ENCODE measurements at regions not wholly inside any gene's neighbourhood (a gene's known extent, or its start where the extent isn't known, plus 50 kb on each side); places are given as distances from the start of the nearest gene placed in this dataset.

DNA sequence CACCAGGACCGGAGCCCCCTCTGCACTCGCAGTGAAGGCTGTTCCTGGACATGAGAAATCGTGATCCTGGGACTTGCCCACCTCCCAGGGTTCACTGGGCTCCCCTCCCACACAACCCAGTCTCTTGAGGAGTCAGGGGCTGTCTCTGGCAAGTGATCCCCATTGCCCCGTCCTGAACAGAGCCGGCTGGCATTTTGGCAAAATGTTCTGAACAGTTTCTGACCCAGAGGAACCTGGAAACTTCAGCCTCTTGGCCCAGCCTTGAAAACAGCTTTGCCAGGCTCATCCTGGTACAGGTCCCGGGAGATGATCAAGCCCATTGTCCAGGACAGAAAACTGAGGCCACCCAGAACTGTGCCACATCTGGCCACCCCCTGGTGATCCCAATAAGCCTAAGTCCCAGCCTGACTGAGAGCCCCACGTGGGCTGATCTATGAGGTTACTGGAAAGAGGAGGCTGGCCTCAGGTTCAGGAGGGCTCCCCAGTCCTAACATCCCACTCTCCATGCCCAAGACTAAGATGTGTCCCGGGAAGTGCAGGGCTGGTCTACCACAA, 115.7 kb downstream of the OAT start:
- no peak for DNase-seq

DNA sequence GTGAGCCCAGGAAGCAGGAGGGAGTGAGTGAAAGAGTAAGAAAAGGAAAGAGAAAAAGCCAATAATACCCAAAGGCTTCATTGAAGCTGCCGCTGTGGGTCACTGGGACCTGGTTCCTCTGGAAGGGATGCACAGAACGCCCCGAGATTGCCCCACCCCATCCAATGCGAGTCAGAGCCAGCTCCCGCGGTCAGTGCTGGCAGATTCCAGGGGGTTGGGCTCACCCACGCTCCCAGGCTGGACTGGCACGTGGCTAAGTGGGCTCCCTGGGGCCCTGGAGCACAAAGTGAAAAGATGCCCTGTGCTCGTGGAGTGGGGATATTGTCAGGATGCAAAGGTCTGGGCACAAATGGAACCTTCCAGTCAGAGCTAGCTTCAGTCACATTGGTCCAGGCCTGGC, 117.0 kb downstream of the OAT start:
- no peak for DNase-seq

GRCh38 chr10:124300735-124301134, 118.0 kb downstream of the OAT start:
- no peak for DNase-seq

- DNase-seq: no peak
These were observed 118.5 kb downstream of the OAT start for GRCh38 chr10:124300224-124300623.

DNA sequence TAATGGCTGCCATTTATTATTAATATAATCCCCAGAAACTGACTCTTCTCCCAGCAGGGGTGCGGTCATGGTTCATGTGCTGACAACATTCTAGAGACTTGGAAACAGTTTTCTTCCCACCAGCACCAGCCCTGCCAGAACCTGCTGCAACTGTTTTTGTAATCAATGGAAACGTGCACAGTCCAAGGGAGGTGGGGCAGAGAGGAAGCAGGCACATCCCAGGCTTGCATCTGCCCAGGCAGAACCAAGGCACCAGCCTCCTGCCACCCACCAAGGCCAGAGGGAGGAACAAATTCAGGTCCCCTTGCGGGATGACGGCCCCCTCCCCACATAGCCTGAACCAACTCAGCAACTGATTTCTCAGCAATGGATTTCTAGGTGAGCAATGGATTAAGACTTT, 119.0 kb downstream of the OAT start:
- DNase-seq: no peak

DNA sequence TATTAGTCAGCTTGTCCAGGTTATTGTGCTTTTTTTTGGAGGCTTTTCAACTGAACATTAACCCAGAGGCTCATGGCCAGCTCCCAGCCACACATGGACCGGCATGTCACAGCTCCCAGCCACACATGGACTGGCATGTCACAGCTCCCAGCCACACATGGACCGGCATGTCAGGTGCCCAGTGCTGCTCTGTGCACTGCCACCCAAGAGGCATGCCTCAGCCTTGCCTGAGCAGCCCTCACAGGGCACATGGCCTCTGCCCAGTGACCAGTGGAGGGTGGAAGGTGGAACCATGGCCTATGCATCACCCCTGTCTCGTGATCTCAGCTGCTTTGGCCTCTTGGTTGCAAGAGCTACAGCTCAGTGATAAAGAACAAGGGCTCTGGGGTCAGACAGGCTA, 119.8 kb downstream of the OAT start:
- no peak for DNase-seq

DNA sequence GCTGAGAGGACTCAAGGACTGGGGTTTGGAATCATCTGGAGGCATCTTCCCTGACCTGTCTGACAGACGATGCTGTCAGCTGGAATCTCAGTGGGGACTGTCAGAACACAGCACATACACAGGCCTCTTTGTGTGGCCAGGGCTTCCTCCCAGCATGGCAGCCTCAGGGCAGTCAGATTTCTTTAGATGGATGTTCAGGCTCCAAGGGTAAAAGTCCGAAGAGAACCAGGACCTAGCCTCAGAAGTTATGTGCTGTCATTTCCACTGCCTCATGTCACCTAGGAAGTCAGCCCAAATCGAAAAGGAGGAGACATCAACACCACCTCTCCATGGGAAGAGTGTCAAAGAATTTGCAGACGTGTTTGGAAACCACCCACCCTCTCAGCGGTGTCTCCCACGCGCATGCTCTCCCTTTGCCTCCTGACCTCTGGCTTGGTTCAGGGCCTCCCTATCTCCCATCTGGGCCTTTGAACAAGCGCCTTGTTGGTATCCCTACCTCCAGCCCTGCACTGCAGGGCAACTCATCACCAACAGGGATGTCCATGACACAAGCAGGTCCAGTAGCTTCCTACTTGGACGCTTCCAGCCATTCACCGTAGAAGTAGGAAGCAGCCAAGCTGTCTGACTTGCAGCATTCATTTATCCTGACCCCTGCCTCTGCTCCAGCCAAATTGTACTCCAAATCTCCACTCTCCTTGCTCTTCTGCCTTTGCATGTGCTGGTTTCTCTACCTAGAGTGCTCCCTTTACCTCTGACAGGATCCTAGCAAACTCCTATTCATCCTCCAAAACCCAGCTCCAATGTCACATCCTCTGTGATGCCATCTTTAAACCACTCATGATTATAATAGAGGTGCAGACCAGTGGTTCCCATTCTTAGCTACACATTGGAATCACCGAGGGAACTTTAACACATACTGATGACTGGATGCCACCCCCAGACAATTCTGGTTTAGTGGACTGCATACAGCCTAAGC, 121.6 kb downstream of the OAT start:
- DNase-seq: no peak

- DNase-seq: no peak
These were observed 122.5 kb downstream of the OAT start for GRCh38 chr10:124296121-124296812.

GRCh38 chr10:124294811-124295770, 123.6 kb downstream of the OAT start:
- no peak for DNase-seq

DNA sequence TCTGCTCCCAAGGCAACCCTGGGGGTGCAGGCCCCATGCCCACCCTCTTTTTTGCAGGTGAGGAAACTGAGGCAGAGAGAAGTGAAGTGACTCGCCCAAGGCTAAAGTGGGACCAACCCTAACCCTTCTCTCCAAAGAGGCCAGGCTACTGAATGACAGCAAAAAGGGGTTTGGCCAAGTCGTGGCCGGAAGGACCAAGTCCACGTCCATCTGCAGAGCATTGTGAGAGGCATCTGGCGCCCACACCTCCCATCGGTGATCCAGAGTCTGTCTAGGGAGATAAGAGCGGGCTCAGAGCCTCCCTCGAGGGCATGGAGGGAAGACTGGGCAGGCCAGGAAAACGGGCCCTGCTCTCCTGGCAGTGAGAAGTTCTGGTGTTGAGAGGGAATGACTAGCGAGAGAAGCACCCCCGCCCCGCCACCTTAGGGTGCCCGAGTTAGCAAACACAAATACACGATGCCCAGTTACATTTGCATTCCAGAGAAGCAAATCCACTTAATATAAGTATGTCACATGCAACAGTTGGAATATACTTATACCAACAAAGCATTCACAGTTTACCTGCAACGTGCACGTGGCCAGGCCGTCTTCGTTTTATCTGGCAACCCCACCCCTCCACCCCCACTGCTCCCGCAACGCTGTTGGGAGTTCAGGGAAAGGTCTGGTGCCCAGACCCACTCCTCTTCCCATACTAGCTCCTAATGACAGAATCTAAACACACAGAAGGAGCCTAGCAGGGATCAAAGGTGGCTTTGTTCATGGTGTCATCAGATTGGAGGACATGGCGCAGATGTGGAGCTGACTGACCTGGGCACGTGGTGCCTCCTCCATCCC, 124.9 kb downstream of the OAT start:
- DNase-seq: no peak

DNA sequence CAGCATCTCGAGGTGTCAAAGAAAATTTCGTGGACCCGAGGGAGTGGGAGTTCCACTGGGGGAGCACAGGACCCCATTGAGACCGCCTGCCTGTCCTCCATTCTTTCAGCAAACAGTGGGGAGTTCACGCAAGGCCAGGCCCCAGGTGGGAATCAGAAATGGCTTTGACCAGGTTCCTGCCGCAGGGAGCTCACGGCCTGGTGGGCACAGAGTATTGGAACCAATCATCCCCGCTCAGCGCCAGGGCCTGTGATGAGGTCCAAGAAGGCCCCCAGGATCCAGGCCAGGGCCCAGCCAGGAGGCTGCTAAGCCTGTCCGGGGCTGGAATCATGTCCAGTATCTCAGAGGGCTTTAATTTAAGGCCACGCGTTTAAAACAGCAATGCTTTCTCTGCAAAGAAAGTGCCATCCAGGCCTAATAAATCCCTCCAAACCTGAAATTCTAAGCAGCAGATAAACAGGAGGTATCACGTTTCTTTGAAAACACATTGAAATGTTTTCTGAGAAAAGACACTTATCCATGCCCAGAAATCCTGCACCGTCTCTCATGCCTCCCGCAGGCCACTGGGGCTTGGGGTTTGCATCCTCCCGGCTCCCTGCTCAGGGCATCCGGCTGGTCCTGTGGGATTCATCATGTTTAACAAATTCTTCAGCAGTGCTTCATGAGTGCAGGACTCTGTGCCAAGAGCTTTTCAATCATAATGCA, 125.7 kb downstream of the OAT start:
- no peak for DNase-seq

GRCh38 chr10:124291001-124291701, 127.6 kb downstream of the OAT start:
- no peak for DNase-seq

DNA sequence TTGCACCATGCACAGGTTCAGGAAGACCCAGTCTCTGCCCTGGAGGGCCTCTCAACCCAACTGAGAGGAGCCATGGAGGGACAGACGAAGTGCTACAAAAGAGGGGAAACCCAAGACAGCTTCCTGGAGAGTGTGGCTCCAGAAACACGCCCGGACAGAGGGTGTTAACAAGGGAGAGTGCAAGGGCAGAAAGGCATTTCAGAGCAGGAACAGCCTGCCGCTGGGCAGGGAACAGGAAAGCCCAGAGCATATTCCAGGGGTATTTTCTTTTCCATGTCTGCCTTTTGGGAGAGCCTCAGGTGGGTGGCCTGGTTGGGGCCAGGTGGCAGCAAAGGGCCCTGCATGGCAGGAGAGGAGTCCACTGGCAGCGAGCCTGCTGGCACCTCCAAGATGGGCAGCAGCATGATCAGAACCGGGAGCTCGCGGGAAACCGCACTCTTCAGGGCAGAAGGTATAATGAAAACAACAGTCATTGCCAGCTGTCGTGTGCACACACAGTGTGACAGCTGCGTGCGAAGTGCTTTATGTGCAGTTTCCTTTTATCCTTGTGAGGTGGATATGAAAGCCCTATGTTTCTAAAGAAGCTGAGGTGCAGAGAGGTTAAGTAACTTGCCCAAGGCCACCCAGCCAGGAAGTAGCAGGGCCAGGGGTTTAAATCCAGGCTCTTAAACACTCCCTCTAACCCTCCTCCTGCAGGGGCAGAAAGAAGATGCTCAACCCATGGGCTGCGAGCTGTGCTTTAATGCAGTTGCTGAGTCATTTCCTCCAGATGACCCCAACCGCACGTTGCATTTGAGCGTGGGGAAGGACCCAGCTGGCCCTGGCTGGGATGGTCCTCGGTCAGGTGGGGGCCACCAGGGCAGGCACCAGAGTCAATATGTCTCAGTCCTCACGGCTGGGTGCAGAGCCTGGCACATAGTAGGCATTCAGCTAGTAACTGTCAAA, 128.6 kb downstream of the OAT start:
- no peak for DNase-seq

GRCh38 chr10:124288928-124289850, 129.5 kb downstream of the OAT start:
- no peak for DNase-seq

DNA sequence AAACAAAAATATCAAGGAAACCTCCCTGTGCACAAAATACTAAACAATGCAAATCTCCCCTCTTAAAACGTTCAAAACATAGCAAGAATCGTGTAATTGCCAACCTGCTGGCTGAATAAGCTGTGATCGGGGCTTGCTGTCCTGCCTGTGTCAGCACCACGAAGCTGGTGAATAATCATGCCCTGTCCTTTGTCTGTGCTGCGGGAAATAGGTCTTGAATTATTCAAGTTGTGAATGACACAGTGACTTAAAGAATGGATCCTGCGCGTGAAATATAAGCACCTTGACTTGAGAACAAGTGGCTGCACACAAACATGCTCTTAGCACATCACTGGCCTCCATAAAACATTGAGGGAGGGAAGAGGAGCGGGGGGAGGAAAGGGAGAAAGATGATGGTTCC, 130.2 kb downstream of the OAT start:
- DNase-seq: no peak

DNA sequence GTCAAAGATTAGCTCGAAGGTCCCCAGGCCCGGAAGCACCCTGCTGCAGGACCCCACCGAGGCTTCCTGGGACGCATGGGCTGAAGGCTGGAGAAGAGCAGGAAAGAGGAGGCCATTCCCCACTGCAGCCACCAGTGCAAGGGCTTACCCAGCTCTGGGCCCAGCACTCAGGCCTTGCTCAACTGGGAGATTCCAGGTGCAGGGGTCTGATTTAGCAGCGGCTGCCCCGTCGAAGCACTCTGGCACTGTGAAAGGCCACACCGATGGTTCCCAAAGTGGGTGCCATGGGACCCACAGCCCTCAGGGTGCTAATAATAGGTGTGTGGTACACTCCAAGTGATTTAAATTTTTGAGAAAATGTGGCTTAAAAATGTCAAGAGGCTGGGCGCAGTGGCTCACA, 130.9 kb downstream of the OAT start:
- DNase-seq: no peak

DNA sequence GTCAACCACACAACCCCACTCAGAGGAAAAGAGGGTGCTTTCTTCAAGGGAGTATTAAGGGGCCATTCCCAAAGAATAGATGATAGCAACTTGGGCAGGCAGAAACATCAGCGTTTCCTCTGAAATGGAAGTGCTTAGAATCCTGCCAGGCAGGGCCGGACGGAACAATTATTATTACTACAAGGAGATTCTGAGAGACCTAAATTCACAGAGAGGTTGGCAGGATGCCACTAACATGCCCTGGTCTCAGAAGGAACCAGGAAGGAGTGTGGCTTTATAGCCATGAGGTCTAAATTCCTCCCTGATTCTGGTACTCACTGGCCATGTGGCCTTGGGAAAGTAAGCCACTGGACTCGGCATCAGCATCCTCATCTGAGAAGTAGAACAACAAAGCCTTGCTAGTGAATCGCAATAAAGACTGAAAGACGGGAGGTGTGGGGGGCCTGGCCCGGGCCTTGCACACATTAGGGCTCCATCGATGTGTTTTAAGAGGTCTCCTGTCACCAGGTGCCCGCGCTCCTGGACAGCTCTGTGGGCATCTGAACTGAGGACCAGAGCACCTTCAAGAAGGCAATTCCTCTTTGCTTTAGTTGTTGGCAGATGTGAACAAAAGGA, 131.5 kb downstream of the OAT start:
- no peak for DNase-seq

- no peak for DNase-seq
These were observed 132.1 kb downstream of the OAT start for GRCh38 chr10:124286621-124287020.
